HL-60 (cell line): ENCODE measurements at regions not wholly inside any gene's neighbourhood (a gene's known extent, or its start where the extent isn't known, plus 50 kb on each side); places are given as distances from the start of the nearest gene placed in this dataset.

ENCODE experiments used
- CTCF ChIP-seq: IDR thresholded peaks from one replicate; pipeline ENCODE4 v1.5.1; 2011; ENCODE audit warnings: low read length, control low read depth, inconsistent platforms; ENCODE audit not compliant: insufficient read depth
- POLR2AphosphoS5 ChIP-seq: IDR thresholded peaks from 2 replicates; pipeline ENCODE4 v1.6.1; 2012; ENCODE audit warnings: low read depth
- REST ChIP-seq: IDR thresholded peaks from 2 replicates; pipeline ENCODE4 v1.6.1; 2012; ENCODE audit warnings: low read depth; ENCODE audit not compliant: insufficient replicate concordance
- SPI1 ChIP-seq: IDR thresholded peaks from 2 replicates; pipeline ENCODE4 v1.6.1; 2012; ENCODE audit warnings: low read depth, mild to moderate bottlenecking, borderline replicate concordance

- TF ChIP-seq CTCF (no peak), POLR2AphosphoS5 (no peak), REST (no peak), SPI1 (no peak)
Observed at GRCh38 chr10:44196336-44196735, 188.6 kb downstream of the CXCL12 start.
